NT2/D1 (cell line): ENCODE measurements at regions not wholly inside any gene's neighbourhood (a gene's known extent, or its start where the extent isn't known, plus 50 kb on each side); places are given as distances from the start of the nearest gene placed in this dataset.

ENCODE experiments used
- DNase-seq: peaks from one replicate; pipeline ENCODE4 v3.0.0-alpha.2; 2011; ENCODE audit warnings: low read depth, low spot score
- H3K27me3 ChIP-seq: 2 replicates; pipeline ENCODE4 v1.6.0; 2011; ENCODE audit warnings: mild to moderate bottlenecking; ENCODE audit not compliant: insufficient read length, insufficient read depth
- H3K36me3 ChIP-seq: 2 replicates; pipeline ENCODE4 v1.6.1; 2011; ENCODE audit warnings: mild to moderate bottlenecking, low read length, mixed read lengths; ENCODE audit not compliant: insufficient read depth, insufficient read length
- H3K4me1 ChIP-seq: 2 replicates; pipeline ENCODE4 v1.5.1; 2011; ENCODE audit not compliant: insufficient read depth, insufficient read length
- H3K4me3 ChIP-seq: 2 replicates; pipeline ENCODE4 v1.5.1; 2011; ENCODE audit warnings: low read depth; ENCODE audit not compliant: insufficient read length
- H3K9ac ChIP-seq: 2 replicates; pipeline ENCODE4 v1.6.0; 2011; ENCODE audit warnings: low read depth; ENCODE audit not compliant: insufficient read length
- H3K9me3 ChIP-seq: 2 replicates; pipeline ENCODE4 v1.5.1; 2011; ENCODE audit warnings: mild to moderate bottlenecking, low read length; ENCODE audit not compliant: insufficient read depth
- SUZ12 ChIP-seq: IDR thresholded peaks from 2 replicates; pipeline ENCODE4 v1.6.1; 2011; ENCODE audit not compliant: insufficient read length, insufficient read depth; ENCODE audit errors: extremely low read depth
- YY1 ChIP-seq: IDR thresholded peaks from 2 replicates; pipeline ENCODE4 v1.6.1; 2011; ENCODE audit not compliant: insufficient read length, insufficient read depth
- ZNF274 ChIP-seq: IDR thresholded peaks from 2 replicates; pipeline ENCODE4 v1.6.1; 2011; ENCODE audit warnings: mild to moderate bottlenecking, low read depth, low read length

GRCh38 chr13:86932776-86933334 lies 738.3 kb upstream of the SLITRK5 start:
- H3K9ac ChIP-seq: no peak overlapping the region

GRCh38 chr13:86933676-86934075 lies 737.5 kb upstream of the SLITRK5 start:
- H3K27me3 ChIP-seq: no peaks in the 10 kb centered on the region
- no peak for DNase-seq
- H3K9me3 ChIP-seq: no peaks in the 10 kb centered on the region
- H3K9ac ChIP-seq: no peak overlapping the region
- TF ChIP-seq YY1 (no peak), ZNF274 (no peak), SUZ12 (no peak)
- no peaks in the 10 kb centered on the region for H3K36me3 ChIP-seq
- no peaks in the 10 kb centered on the region for H3K4me1 ChIP-seq
- H3K4me3 ChIP-seq: no peak overlapping the region

More at GRCh38 chr13:86932776-86933334, 738.3 kb upstream of the SLITRK5 start:
- no peaks in the 10 kb centered on the region for H3K36me3 ChIP-seq
- no peaks in the 10 kb centered on the region for H3K9me3 ChIP-seq
- no peak overlapping the region for H3K4me3 ChIP-seq
- peak; percentile 27 for DNase-seq
- TF ChIP-seq YY1: no peak
- TF ChIP-seq SUZ12: no peak
- TF ChIP-seq ZNF274: no peak
- H3K4me1 ChIP-seq: no peaks in the 10 kb centered on the region
- H3K27me3 ChIP-seq: no peaks in the 10 kb centered on the region

- no peaks in the 10 kb centered on the region for H3K9me3 ChIP-seq
- no peaks in the 10 kb centered on the region for H3K4me1 ChIP-seq
- H3K4me3 ChIP-seq: no peak overlapping the region
- no peaks in the 10 kb centered on the region for H3K36me3 ChIP-seq
- no peak for TF ChIP-seq YY1
- TF ChIP-seq ZNF274: no peak
- TF ChIP-seq SUZ12: no peak
- no peak for DNase-seq
- no peaks in the 10 kb centered on the region for H3K27me3 ChIP-seq
- no peak overlapping the region for H3K9ac ChIP-seq
Measured at GRCh38 chr13:86937316-86937715, 733.9 kb upstream of the SLITRK5 start.

GRCh38 chr13:86945584-86945983 lies 725.6 kb upstream of the SLITRK5 start:
- Histone ChIP-seq H3K4me1 (no peaks in the 10 kb centered on the region), H3K4me3 (no peak overlapping the region), H3K9ac (no peak overlapping the region), H3K27me3 (no peaks in the 10 kb centered on the region), H3K36me3 (no peaks in the 10 kb centered on the region), H3K9me3 (no peaks in the 10 kb centered on the region)
- no peak for DNase-seq
- no peak for TF ChIP-seq ZNF274
- no peak for TF ChIP-seq YY1
- TF ChIP-seq SUZ12: no peak

GRCh38 chr13:86946734-86947133 lies 724.4 kb upstream of the SLITRK5 start:
- Histone ChIP-seq H3K36me3 (no peaks in the 10 kb centered on the region), H3K9ac (no peak overlapping the region), H3K9me3 (no peaks in the 10 kb centered on the region), H3K27me3 (no peaks in the 10 kb centered on the region), H3K4me1 (no peaks in the 10 kb centered on the region), H3K4me3 (no peak overlapping the region)
- DNase-seq: no peak
- TF ChIP-seq SUZ12 (no peak), ZNF274 (no peak), YY1 (no peak)

GRCh38 chr13:86954341-86954740 lies 716.8 kb upstream of the SLITRK5 start:
- Histone ChIP-seq H3K9me3 (no peaks in the 10 kb centered on the region), H3K27me3 (no peaks in the 10 kb centered on the region), H3K4me3 (no peak overlapping the region), H3K9ac (no peak overlapping the region), H3K36me3 (no peaks in the 10 kb centered on the region), H3K4me1 (no peaks in the 10 kb centered on the region)
- DNase-seq: no peak
- no peak for TF ChIP-seq SUZ12
- no peak for TF ChIP-seq ZNF274

GRCh38 chr13:86960876-86961275 lies 710.3 kb upstream of the SLITRK5 start:
- Histone ChIP-seq H3K9ac (no peak overlapping the region), H3K9me3 (no peaks in the 10 kb centered on the region), H3K4me1 (no peaks in the 10 kb centered on the region), H3K36me3 (no peaks in the 10 kb centered on the region), H3K27me3 (no peaks in the 10 kb centered on the region), H3K4me3 (no peak overlapping the region)
- no peak for TF ChIP-seq ZNF274
- TF ChIP-seq YY1: no peak
- no peak for TF ChIP-seq SUZ12
- no peak for DNase-seq
